HCT116 (cell line): ENCODE measurements at regions not wholly inside any gene's neighbourhood (a gene's known extent, or its start where the extent isn't known, plus 50 kb on each side); places are given as distances from the start of the nearest gene placed in this dataset.

Experiments
- ATAC-seq: fragments of 200-7000 bp; cut with Tn5 transposase; 2 replicates; pipeline ENCODE4 v1.9.1; 2020; ENCODE audit warnings: mild to moderate bottlenecking, moderate library complexity
- BruUV-seq: library from RNA; stranded (reverse); fragments of 400-500 nt; replicated peaks from 2 replicates; lab custom pipeline; 2021; lab: Mats Ljungman, UMichigan
- CTCF ChIA-PET: fragments of 300-600 bp; sonication (Branson Sonifier 250); formaldehyde crosslinking; loops from one replicate; lab custom pipeline; 2021; ENCODE audit warnings: antibody characterized with exemption; lab: Charles Lee
- POLR2A ChIA-PET: fragments of 300-600, 350-600 bp; sonication (Branson Sonifier 250); formaldehyde crosslinking; loops from one replicate; lab custom pipeline; 2021; ENCODE audit warnings: antibody characterized with exemption; lab: Charles Lee
- RAD21 ChIA-PET, 2 experiments: fragments of 300-600 bp; sonication (Branson Sonifier 250); formaldehyde crosslinking; loops; one replicate each; lab custom pipeline; 2023; ENCODE audit warnings: low total read pairs in 2 of 2; ENCODE audit not compliant: uncharacterized antibody in 2 of 2, unreplicated experiment in 2 of 2, low non-redundant PET in 1 of 2; lab: Charles Lee
- DNase-seq: peaks from one replicate; pipeline ENCODE4 v3.0.0-alpha.2; 2010; ENCODE audit warnings: low read depth, low spot score
- H2AFZ ChIP-seq: fragments of 200-600 bp; shearing (Covaris generic), sonication (generic); 2 replicates; pipeline ENCODE4 v1.6.1; 2017; ENCODE audit warnings: low read depth, mixed run types, mixed read lengths, antibody characterized with exemption, low read length; ENCODE audit not compliant: poor library complexity, severe bottlenecking
- H3K27ac ChIP-seq: 2 replicates; pipeline ENCODE4 v1.5.1; 2012; ENCODE audit warnings: low read depth, low read length
- H3K27me3 ChIP-seq: fragments of 200-600 bp; sonication (generic); 2 replicates; pipeline ENCODE4 v1.6.1; 2016; ENCODE audit warnings: mixed run types, low read length, mixed read lengths; ENCODE audit not compliant: insufficient read depth
- H3K36me3 ChIP-seq, 2 experiments: fragments of 200-500 bp in 1 of 2; fragments of 200-600 bp in 1 of 2; sonication (Bioruptor generic) in 1 of 2; sonication (generic) in 1 of 2; 2 replicates each; pipeline versions ENCODE4 v1.5.1 to v1.6.1; 2014 to 2016; ENCODE audit warnings: low read length in 2 of 2, inconsistent platforms in 1 of 2, mixed read lengths in 1 of 2, mixed run types in 1 of 2; ENCODE audit not compliant: insufficient read depth in 2 of 2, control insufficient read depth in 1 of 2
- H3K4me1 ChIP-seq, 2 experiments: fragments of 200-600 bp in 1 of 2; sonication (generic) in 1 of 2; 2 replicates each; pipeline versions ENCODE4 v1.5.1 to v1.6.1; 2012 to 2017; ENCODE audit warnings: low read length in 2 of 2, inconsistent platforms in 1 of 2, mild to moderate bottlenecking in 1 of 2, mixed read lengths in 1 of 2, mixed run types in 1 of 2, moderate library complexity in 1 of 2; ENCODE audit not compliant: insufficient read depth in 2 of 2, control insufficient read depth in 1 of 2
- H3K4me2 ChIP-seq: fragments of 200-600 bp; sonication (generic); 2 replicates; pipeline ENCODE4 v1.6.1; 2017; ENCODE audit warnings: mixed run types, low read length, mixed read lengths
- H3K4me3 ChIP-seq, 2 experiments: fragments of 200-600 bp in 1 of 2; sonication (generic) in 1 of 2; replicated peaks in 1 of 2; 2 replicates each; pipeline ENCODE4 v1.5.1; 2011 to 2016; ENCODE audit warnings: low read length in 2 of 2, control low read depth in 1 of 2, low read depth in 1 of 2, mild to moderate bottlenecking in 1 of 2, mixed read lengths in 1 of 2, mixed run types in 1 of 2
- H3K79me2 ChIP-seq: fragments of 200-600 bp; sonication (generic); 2 replicates; pipeline ENCODE4 v1.6.1; 2017; ENCODE audit warnings: mild to moderate bottlenecking, mixed run types, low read length, moderate library complexity, mixed read lengths; ENCODE audit not compliant: insufficient read depth
- H3K9ac ChIP-seq: fragments of 200-600 bp; sonication (generic); 2 replicates; pipeline ENCODE4 v1.6.1; 2016; ENCODE audit warnings: low read length, mixed read lengths
- H3K9me2 ChIP-seq: fragments of 200-600 bp; sonication (generic), shearing (Covaris generic); 2 replicates; pipeline ENCODE4 v1.6.1; 2017; ENCODE audit warnings: mixed run types, mild to moderate bottlenecking, moderate library complexity; ENCODE audit not compliant: insufficient read depth
- H3K9me3 ChIP-seq, 2 experiments: fragments of 200-500 bp in 1 of 2; fragments of 200-600 bp in 1 of 2; sonication (Bioruptor generic) in 1 of 2; sonication (generic) in 1 of 2; 2 replicates each; pipeline ENCODE4 v1.6.1; 2014 to 2017; ENCODE audit warnings: low read length in 2 of 2, mixed read lengths in 2 of 2, inconsistent platforms in 1 of 2, low read depth in 1 of 2, mild to moderate bottlenecking in 1 of 2, mixed run types in 1 of 2, moderate library complexity in 1 of 2; ENCODE audit not compliant: control insufficient read depth in 1 of 2, insufficient read depth in 1 of 2
- H4K20me1 ChIP-seq: fragments of 200-600 bp; sonication (generic), shearing (Covaris generic); 2 replicates; pipeline ENCODE4 v1.6.1; 2017; ENCODE audit warnings: mixed run types, mild to moderate bottlenecking, moderate library complexity; ENCODE audit not compliant: insufficient read depth
- ATF3 ChIP-seq: IDR thresholded peaks from 2 replicates; pipeline ENCODE4 v1.6.1; 2012
- CBX3 ChIP-seq: IDR thresholded peaks from 2 replicates; pipeline ENCODE4 v1.6.1; 2012; ENCODE audit warnings: low read depth
- CEBPB ChIP-seq: IDR thresholded peaks from 2 replicates; pipeline ENCODE4 v1.6.1; 2012; ENCODE audit warnings: low read depth
- CTCF ChIP-seq, 3 experiments: fragments of 200-600 bp in 1 of 3; sonication (generic) in 1 of 3; IDR thresholded peaks in 2 of 3; conservative IDR thresholded peaks in 1 of 3; 2 replicates each; pipeline ENCODE4 v1.5.1; 2012 to 2017; ENCODE audit warnings: low read depth in 2 of 3, low read length in 2 of 3, antibody characterized with exemption in 1 of 3, borderline replicate concordance in 1 of 3, control low read depth in 1 of 3, mild to moderate bottlenecking in 1 of 3, mixed read lengths in 1 of 3, mixed run types in 1 of 3, moderate library complexity in 1 of 3; ENCODE audit not compliant: insufficient read depth in 1 of 3
- EGR1 ChIP-seq: IDR thresholded peaks from 2 replicates; pipeline ENCODE4 v1.6.1; 2012; ENCODE audit warnings: low read depth
- ELF1 ChIP-seq: IDR thresholded peaks from 2 replicates; pipeline ENCODE4 v1.6.1; 2012; ENCODE audit warnings: low read depth, borderline replicate concordance
- EZH2 ChIP-seq: fragments of 200-600 bp; sonication (generic); IDR thresholded peaks from 2 replicates; pipeline ENCODE4 v1.6.1; 2017; ENCODE audit warnings: antibody characterized with exemption, mixed run types
- EZH2phosphoT487 ChIP-seq: fragments of 200-600 bp; IDR thresholded peaks from 2 replicates; pipeline ENCODE4 v1.6.1; 2018; ENCODE audit warnings: antibody characterized with exemption, borderline replicate concordance
- JUND ChIP-seq: IDR thresholded peaks from 2 replicates; pipeline ENCODE4 v1.6.1; 2012
- MAX ChIP-seq: IDR thresholded peaks from 2 replicates; pipeline ENCODE4 v1.6.1; 2012
- SP1 ChIP-seq: IDR thresholded peaks from 2 replicates; pipeline ENCODE4 v1.6.1; 2012; ENCODE audit warnings: low read depth
- SRF ChIP-seq: IDR thresholded peaks from 2 replicates; pipeline ENCODE4 v1.6.1; 2012; ENCODE audit warnings: low read depth
- TCF7L2 ChIP-seq: IDR thresholded peaks from 2 replicates; pipeline ENCODE4 v1.7.0; 2011; ENCODE audit warnings: borderline replicate concordance, inconsistent platforms; ENCODE audit not compliant: insufficient read depth, insufficient read length; ENCODE audit errors: extremely low read depth
- YY1 ChIP-seq: IDR thresholded peaks from 2 replicates; pipeline ENCODE4 v1.6.1; 2011; ENCODE audit warnings: low read length, low read depth, moderate library complexity, mild to moderate bottlenecking; ENCODE audit not compliant: insufficient replicate concordance; ENCODE audit errors: extremely low read depth
- ZBTB33 ChIP-seq: IDR thresholded peaks from 2 replicates; pipeline ENCODE4 v1.6.1; 2011; ENCODE audit warnings: mild to moderate bottlenecking, low read length, moderate library complexity; ENCODE audit not compliant: insufficient replicate concordance; ENCODE audit errors: extremely low read depth
- ZNF274 ChIP-seq: fragments of 200-500 bp; sonication (Bioruptor generic); IDR thresholded peaks from 2 replicates; pipeline ENCODE4 v1.6.1; 2014; ENCODE audit warnings: mild to moderate bottlenecking, low read depth, low read length, inconsistent platforms
- intact Hi-C: fragments of 100-400 bp; cut with micrococcal nuclease; formaldehyde crosslinking; loops from 2 replicates; pipeline ENCODE4 v1.10.0; 2022

GRCh38 chr2:177129610-177130009, 83.0 kb upstream of the HNRNPA3 start:
- ChIA-PET CTCF (no interaction called here), RAD21 (no interaction called here), POLR2A (no interaction called here)
- Histone ChIP-seq H3K79me2 (no peaks in the 10 kb centered on the region), H3K9me3 (no peaks in the 10 kb centered on the region), H3K36me3 (no peaks in the 10 kb centered on the region), H3K9ac (no peak overlapping the region), H2AFZ (no peak overlapping the region), H3K4me1 (no peaks in the 10 kb centered on the region), H3K27ac (no peak overlapping the region), H3K4me3 (no peak overlapping the region), H3K4me2 (no peak overlapping the region), H3K27me3 (no peaks in the 10 kb centered on the region; the same call in 1 of the 2 replicates), H4K20me1 (no peaks in the 10 kb centered on the region), H3K9me2 (no peaks in the 10 kb centered on the region)
- ATAC-seq = no peak
- BruUV-seq = no TSS peak
- no peak for DNase-seq
- TF ChIP-seq MAX (no peak), SRF (no peak), CTCF (IDR thresholded peaks at IDR 0.05 in 2 of 3, conservative IDR thresholded peaks at IDR 0.05 in 1 of 3; ENCODE audit: borderline replicate concordance in 1 of 3, insufficient read depth in 1 of 3, low read depth in 2 of 3, low read length in 2 of 3) (no peak), EZH2 (no peak), JUND (no peak), ELF1 (no peak), TCF7L2 (no peak), CEBPB (no peak), EZH2phosphoT487 (no peak), ZBTB33 (no peak), YY1 (no peak), EGR1 (no peak), CBX3 (no peak), ZNF274 (no peak), SP1 (no peak), ATF3 (no peak)
- intact Hi-C loops = no loop called here
